ENCODE measurements at regions not wholly inside any gene's neighbourhood (a gene's known extent, or its start where the extent isn't known, plus 50 kb on each side); places are given as distances from the start of the nearest gene placed in this dataset.

DNA sequence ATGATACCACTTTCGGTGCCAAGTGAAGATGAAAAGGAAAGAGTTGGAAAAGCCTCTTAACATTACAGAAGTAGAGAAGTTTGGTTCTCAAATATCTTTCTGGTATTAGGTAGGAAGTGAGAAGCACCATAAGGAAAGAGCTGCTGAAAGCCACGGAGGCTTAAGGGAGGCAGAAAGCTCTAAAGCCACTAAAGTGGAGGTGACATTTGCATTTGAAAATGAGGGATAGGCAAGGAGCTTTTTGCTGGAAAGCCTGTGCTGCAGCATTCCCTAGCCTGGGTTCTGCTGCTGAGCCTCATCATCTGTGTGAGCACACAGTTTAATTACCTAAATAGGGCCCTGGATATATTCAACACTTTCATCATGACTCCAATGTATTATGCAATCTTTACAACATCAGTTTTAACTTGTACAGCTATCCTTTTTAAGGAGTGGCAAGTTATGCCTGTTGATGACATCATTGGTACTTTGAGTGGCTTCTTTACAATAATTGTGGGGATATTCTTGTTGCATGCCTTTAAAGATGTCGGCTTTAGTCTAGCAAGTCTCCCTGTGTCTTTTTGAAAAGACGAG, 315.4 kb downstream of the RBM26 start:
- no peak for DNase-seq (ENCODE audit: low read depth in 2 of 3, low spot score in 2 of 3)

DNA sequence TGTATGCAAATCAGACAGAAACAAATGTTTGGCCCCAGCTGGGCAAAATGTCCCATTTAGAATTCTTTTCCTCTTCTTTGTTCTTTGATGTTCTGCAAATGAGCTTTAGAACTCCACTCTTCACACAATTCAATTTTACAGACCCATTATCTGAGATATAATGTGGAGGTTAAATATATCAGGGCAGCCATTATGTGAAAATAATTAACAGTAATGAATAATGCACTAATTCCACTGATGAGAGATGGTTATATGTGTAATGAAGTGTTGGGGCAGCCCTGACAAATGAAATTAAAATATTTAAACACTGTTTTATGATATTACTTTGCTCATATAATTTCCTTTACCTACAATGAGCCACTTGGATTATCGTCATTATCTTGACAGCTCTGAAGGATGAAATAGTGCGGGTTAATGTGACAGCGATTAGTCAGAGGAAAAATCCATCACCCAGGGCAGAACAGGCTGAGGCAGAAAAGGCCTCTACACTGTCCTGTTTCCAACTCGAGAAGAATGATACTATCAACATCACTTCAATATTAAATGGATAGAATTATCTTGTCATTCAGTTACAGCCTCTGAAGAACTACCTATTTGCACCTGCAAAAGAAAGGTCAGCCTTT, 321.1 kb downstream of the RBM26 start:
- DNase-seq (ENCODE audit: low read depth in 2 of 3, low spot score in 2 of 3) = no peak

DNA sequence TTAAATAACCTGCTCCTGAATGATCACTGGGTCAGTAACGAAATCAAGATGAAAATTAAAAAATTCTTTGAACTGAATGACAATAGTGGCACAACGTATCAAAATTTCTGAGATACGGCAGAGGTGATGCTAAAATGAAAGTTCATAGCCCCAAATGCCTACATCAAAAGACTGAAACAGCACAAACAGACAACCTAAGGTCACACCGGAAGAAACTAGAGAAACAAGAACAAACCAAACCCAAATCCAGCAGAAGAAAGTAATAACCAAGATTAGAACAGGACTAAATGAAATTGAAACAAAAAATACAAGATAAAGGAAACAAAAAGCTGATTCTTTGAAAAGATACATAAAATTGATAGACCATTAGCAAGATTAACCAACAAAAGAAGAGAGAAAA, 324.1 kb downstream of the RBM26 start:
- DNase-seq (ENCODE audit: low read depth in 2 of 3, low spot score in 2 of 3) = no peak

DNA sequence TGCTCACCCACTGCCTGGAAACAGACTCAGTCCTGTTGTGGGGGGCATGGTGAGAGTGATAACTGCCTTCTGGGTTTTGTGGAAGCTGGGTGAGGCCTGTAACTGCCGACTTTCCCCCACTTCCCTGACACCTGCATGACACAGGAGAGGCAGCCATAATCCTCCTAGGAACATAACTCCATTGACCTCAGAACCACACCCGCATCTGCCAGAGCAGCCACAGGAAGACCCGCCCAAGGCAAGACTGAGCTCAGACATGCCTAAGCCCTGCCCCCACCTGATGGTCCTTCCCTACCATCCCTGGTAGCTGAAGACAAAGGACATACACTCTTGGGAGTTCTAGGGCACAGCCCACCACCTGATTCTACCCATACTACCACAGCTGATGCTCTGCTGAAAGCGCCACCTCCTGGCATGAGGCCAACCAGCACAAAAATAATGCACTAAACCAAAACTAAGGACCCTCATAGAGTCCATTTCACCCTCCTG, 326.7 kb downstream of the RBM26 start:
- DNase-seq (ENCODE audit: low read depth in 2 of 3, low spot score in 2 of 3) = no peak

DNA sequence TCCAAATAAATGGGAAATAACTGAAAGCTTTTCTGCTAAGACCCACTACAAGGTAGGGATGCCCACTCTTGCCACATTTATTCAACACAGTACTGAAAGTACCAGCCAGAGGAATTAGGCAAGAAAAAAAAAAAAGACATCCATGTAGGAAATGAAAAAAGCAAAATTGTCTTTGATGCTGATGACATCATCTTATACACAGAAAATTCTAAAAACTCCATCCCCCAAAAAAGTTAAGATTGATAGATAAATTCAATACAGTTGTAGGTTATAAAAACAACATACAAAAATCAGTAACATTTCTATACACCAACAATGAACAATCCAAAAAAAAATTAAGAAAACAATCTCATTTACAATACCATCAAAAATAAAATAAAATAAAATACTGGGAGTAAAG, 330.4 kb downstream of the RBM26 start:
- DNase-seq (ENCODE audit: low read depth in 2 of 3, low spot score in 2 of 3) = no peak

DNA sequence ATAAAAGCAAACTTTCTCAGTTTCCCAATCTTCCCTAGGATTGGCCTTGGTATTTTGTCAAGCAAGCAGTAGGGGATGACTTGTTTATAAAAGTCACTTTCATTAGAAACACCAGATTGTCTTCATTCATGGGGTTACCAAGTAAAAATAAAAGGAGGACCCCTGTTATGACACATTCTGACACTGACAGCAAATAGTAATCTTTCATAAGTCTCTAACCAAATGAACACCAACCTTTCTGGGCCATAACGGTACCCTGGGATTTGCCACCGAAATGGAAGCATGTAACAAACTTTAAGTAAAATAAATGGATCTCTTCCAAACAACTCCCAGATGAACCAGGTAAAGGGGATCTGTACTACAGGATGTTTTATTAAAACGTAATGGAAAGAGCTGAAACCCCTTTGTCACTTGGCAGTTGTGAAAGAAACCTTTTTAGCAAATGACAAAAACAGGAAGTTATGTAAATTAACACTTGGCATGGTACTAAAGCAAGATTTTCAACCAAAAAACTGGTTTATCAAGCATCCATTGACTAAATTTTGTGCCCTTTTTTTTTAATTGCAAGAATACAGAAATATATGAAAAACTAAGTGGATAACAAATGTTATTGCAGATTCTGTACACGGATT, 335.6 kb downstream of the RBM26 start:
- DNase-seq (ENCODE audit: low read depth in 2 of 3, low spot score in 2 of 3) = no peak

DNA sequence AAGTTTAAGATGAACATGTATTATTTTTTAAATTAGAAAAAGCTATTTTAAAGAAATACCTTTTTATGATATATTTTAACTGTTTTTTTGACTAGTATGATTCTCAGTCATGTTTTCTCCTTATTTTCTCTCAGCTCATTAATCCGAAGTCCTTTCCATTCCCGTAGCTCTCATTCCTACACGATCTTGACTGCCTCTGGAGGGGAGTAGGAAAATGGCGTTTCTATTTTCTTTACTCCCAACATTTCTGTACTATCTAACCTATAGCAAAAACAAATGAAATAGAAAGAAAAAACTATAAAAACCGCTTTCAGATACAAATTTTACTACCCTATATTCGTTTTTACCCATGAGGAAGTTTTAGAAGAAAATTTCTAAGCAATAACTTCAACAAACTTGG, 343.8 kb downstream of the RBM26 start:
- DNase-seq (ENCODE audit: low read depth in 2 of 3, low spot score in 2 of 3) = no peak

DNA sequence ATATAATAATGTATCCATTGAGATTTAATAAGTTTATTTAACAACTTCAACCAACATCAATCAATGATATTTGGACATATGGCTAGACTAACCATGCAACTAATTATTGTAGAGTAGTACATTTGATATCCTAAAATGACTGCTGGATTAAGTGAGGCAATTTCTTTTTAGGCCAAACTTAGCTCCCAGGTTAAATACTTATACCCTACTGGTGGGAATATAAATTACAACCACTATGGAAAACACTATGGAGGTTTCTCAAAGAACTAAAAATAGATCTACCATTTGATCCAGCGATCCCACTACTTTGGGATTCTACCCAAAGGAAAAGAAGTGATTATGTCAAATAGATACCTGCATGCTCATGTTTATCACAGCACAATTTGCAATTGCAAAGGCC, 345.8 kb downstream of the RBM26 start:
- DNase-seq (ENCODE audit: low read depth in 2 of 3, low spot score in 2 of 3) = no peak

DNA sequence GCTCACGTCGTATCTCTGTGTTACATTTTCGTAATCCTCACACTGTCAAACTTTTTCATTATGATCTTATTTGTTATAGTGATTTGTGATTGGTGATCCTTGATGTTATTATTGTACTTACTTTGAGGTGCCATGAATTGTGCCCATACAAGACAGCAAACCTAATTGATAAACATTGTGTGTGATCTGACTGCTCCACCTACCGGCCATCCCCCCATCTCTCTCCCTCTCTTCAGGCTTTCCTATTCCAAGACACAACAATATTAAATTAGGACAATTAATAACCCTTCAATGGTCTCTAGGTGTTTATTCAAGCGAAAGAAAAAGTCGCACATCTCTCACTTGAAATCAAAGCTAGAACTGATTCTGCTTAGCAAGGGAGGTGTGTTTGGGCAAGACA, 349.3 kb downstream of the RBM26 start:
- no peak for DNase-seq (ENCODE audit: low read depth in 2 of 3, low spot score in 2 of 3)

DNA sequence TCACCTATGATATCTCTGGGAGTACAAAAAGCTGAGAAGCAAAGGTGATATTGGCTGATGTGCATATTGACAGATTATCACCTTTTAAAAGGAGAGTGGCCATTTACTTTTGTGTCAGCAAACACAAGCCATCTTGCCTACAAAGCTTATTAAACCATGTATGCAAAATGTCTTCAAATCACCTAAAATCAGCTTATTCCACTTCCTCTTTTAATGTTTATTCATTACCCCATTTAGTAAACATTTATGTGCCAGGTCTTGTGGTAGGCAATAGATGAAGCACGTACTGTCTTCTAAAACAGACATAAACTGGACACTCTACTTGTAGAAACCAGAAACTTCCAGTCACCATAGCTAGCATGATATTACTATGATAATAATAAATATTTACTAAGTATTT, 354.6 kb downstream of the RBM26 start:
- no peak for DNase-seq (ENCODE audit: low read depth in 2 of 3, low spot score in 2 of 3)

DNA sequence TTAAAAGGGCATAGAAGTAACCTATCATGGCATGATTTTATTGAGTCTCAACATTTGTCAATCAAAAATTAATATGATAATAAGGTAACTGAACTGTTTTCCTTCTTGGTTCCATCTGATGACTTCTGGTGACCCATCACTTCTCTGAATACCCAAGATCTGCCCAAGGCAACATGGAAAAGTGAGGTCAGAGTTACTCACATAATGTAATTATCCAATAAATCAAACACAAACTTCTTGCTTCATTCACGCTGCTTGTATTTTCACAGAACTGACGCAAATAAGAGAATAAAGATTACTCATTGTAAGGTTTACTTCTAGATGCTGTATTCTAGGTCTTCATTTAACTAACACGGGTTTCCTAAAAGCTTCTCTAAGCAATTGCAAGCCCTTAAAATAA, 361.6 kb downstream of the RBM26 start:
- DNase-seq (ENCODE audit: low read depth in 2 of 3, low spot score in 2 of 3) = no peak

DNA sequence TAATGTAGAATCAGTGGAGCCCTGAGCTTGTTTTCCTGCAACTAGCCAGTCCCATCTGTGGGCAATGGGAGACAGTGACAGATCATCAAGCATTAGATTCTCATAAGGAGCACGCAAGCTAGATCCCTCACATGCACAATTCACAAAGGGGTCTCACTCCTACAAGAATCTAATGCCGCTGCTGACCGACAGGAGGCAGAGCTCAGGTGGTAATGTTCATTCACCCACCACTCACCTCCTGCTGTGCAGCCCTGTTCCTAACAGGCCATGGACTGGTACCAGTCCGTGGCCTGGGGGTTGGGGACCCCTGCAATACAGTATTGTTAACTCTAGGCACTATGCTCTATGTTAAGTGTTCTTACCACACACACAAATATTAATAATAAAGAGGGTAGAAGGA, 362.8 kb downstream of the RBM26 start:
- no peak for DNase-seq (ENCODE audit: low read depth in 2 of 3, low spot score in 2 of 3)

DNA sequence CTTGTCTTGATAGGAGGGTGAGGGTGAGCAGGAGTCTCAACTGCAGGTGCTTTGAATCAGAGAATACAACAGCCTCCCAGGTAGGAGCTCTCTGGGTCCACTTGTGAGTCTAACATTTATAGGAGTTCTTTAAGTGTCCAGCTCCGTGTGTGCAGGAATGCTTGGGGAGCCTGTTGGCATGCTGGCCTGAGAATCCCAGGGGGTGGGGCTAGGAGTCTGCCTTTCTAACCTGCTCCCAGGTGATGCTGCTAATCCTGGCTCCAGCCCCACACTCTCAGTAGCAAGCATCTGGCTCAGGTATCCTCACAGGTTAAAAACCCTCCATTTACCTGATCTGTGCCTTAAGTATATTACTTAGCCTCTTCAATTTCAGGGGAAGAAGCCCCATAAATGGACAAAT, 368.9 kb downstream of the RBM26 start:
- no peak for DNase-seq (ENCODE audit: low read depth in 2 of 3, low spot score in 2 of 3)

DNA sequence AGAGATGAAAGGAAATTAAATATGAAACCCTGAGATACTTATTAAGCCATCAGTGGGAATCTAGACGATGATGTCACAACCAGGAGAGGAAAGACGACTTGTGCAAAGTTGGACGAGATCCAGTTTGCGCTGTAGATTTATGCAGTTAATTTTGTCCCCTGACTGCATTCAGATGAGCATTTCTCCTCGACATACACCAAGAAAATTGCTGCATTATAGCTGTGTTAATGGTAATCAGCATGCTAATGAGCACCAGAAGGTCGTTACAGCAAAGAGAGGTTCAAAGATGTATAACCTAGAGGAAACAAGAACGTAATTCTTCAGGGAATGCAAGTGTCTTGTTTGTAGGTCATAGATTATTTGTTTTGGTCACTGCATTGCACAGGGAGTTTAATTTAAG, 371.7 kb downstream of the RBM26 start:
- DNase-seq (ENCODE audit: low read depth in 2 of 3, low spot score in 2 of 3) = no peak

DNA sequence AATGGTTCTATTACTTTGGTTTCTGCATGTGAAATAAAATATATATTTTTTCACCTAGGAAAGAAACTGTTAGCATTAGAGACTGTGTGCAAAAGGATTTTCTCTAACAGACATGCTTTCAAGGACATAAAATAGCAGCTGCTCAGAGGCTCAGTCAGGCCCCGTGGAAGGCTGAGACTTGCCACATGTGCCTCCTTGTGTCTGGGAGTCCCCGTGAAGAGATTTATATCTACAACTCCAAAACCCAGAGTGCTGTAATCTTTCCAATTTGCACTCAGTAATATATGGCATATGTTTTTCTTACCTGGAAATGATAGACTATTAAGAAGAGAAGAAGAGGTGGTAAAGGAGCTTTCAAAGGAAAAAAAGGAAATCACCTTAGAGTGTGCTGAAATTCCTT, 371.6 kb upstream of the OBI1 start:
- no peak for DNase-seq (ENCODE audit: low read depth in 2 of 3, low spot score in 2 of 3)

DNA sequence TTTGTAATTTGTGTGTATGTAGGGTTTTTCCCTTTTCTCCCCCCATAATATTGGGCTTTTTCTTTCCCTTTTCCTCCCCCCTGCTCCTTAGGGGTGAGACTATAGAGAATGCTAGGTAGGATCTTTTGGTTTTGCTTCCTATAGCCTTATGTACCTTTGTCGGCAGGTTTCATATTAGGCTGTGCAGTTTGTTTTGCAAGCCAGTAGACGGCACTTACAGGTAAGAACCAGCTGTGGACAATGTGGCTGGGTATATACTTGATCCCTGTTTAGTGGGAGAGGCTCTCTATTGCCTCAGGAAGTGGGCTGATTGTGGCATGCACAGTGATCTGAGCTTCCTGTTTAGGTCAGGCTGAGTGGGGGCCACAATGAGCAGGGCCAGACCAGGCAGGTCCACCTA, 359.2 kb upstream of the OBI1 start:
- no peak for DNase-seq (ENCODE audit: low read depth in 2 of 3, low spot score in 2 of 3)

DNA sequence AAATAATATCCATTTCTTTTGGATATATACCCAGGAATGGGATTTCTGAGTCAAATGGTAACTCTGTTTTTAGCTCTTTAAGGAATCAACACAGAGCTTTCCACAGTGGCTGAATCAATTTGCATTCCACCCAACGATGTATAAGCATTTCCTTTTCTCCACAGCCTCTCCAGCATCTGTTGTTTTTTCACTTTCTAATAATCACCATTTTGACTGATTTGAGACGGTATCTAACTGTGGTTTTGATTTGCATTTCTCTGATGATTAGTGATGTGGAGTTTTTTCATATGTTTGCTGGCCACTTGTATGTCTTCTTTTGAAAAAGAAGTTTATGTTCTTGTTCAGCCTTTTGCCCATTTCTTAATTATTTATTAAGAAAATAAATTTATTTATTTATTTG, 352.2 kb upstream of the OBI1 start:
- no peak for DNase-seq (ENCODE audit: low read depth in 2 of 3, low spot score in 2 of 3)

DNA sequence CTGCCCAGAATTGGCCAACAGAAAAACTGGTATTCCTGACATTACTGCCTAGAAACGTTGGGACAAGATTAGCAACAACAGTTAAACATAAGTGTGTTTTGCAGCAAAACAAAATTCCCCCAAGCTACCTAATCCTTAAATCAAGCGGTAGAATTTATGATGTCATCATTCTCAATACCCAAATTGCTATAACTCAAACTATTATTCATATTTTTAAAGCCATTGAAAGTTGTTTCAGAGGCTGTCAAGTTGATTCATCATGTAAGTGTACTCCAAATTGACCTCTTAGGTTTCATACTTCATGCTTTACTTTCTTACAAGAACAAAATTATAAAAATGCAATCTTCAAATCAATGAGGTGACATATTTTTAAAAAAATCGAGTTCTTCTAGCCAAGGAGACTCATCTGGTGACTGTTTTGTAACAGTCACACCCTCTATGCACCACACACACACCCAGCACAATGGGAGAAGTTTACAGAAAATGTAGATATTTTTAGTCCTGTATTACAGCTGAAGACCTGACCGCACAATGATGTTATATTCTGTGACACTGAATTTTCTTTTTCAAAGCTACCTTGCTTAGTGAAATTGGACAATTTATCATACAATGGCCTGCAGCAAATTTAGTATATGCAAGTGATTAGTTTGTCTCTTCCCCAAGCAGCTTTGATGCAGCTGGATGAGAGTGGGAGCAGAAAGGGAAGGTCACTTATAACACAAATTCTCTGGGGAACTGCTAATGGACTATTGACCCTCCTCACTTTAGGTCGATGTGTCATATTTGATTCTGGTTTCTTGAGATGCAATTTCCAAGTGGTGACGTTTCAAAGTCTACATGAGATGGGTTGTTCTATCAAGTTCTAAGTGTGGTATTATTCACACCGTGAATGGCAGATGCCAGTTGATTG, 345.3 kb upstream of the OBI1 start:
- no peak for DNase-seq (ENCODE audit: low read depth in 2 of 3, low spot score in 2 of 3)

DNA sequence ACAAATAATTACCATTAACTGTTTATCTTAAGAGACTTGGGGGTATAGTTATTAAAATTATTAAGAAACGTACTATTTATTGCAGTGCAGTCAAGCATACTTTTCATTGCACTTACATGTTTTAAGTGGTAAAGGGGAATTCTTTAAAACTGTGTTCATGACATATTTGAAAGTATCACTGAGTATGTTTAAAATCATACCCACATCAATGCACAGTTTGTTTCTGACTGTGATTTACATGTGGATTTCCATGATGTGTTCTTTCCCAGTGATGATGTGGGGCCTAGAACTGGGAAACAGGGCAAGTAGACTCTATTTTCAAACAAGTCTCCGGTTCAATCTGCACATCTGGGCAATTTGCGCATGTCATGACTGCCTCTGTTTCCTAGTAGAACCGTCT, 340.5 kb upstream of the OBI1 start:
- DNase-seq (ENCODE audit: low read depth in 2 of 3, low spot score in 2 of 3) = no peak

DNA sequence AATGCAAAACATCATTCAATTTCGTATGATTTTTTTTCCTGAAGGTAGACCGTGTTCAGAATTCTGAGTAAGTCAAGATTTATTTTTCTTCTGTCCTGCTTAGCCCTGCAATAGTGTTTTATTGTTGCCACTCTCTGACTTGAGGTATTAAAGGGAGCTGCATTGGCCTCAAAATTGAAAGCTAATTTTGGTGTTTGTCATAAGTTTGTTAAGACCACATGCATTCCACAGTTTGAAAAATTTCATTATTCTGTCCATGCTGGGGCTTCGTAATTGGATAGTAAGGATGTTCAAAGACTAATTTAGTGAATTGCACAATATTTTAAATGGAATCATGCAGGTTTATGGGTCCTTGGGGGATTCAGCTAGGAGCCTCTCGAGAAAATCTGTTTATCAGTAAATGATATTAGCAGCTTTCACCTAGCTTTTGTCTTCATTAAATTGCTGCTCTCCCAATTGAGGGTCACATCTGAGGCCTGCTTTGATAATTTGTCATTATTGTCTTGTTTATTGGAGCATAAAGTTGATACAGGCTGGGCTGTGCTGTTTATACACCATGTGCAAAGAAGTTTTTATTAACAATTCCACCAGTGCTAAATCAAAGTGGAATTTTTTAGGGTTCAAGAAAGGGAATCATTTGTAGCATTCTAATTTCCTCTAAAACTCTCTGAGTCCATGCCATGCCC, 339.8 kb upstream of the OBI1 start:
- no peak for DNase-seq (ENCODE audit: low read depth in 2 of 3, low spot score in 2 of 3)

DNA sequence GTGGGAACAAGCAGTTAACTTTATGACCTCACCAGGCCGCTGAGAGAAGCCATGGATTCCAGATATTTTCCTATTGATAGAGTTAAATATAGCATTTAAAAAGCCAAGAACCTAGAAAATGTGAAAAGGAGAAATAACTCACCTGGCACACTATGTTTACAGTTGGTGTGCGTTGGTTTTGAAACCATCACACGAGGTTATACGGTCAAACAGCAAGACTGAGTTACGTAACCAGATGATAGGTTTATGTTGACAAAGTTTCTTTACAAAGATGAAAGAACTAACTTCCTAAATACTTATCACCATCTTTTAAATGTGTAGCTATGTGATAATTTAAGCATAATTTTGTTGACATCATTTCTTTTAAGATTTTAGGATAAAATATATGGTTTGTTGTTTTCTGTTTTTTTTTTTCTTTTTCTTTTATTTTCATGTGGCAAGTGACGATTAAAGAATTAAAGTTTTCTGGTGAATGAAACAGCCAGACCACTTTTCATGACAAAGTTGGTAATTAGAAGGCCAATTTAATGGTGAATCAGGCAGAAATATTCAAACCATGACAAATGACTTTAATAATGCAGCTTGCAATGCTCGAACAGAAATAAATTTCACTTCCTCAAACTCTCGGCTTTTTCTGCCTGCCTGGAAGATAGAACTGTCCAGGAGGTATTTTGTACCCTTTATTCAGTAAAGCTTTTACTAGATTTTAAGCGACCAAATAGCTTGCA, 339.1 kb upstream of the OBI1 start:
- no peak for DNase-seq (ENCODE audit: low read depth in 2 of 3, low spot score in 2 of 3)
